ENCODE measurements at regions not wholly inside any gene's neighbourhood (a gene's known extent, or its start where the extent isn't known, plus 50 kb on each side); places are given as distances from the start of the nearest gene placed in this dataset.

- H3K27ac ChIP-seq = no peak overlapping the region
- TF ChIP-seq ZFX (IDR thresholded peaks at IDR 0.05) (no peak), CTCF (conservative IDR thresholded peaks at IDR 0.05) (no peak)
Observed at GRCh38 chr12:38502415-38502814, 185.8 kb downstream of the ALG10B start.

GRCh38 chr12:38507839-38508238, 191.3 kb downstream of the ALG10B start:
- no peak for TF ChIP-seq CTCF (conservative IDR thresholded peaks at IDR 0.05)
- TF ChIP-seq ZFX (IDR thresholded peaks at IDR 0.05) = no peak
- no peak overlapping the region for H3K27ac ChIP-seq

GRCh38 chr12:38508246-38508645, 191.7 kb downstream of the ALG10B start:
- TF ChIP-seq CTCF (conservative IDR thresholded peaks at IDR 0.05) = no peak
- TF ChIP-seq ZFX (IDR thresholded peaks at IDR 0.05) = no peak
- H3K27ac ChIP-seq = no peak overlapping the region

- TF ChIP-seq CTCF (conservative IDR thresholded peaks at IDR 0.05) = no peak
- no peak for TF ChIP-seq ZFX (IDR thresholded peaks at IDR 0.05)
- H3K27ac ChIP-seq = no peak overlapping the region
Observed at GRCh38 chr12:38515912-38516311, 199.3 kb downstream of the ALG10B start.

- H3K27ac ChIP-seq = no peak overlapping the region
Observed at GRCh38 chr12:38516418-38516817, 199.8 kb downstream of the ALG10B start.

GRCh38 chr12:38523920-38524319, 207.3 kb downstream of the ALG10B start:
- TF ChIP-seq ZFX (IDR thresholded peaks at IDR 0.05) = no peak
- TF ChIP-seq CTCF (conservative IDR thresholded peaks at IDR 0.05) = no peak
- H3K27ac ChIP-seq = no peak overlapping the region

More at GRCh38 chr12:38516418-38516817, 199.8 kb downstream of the ALG10B start:
- TF ChIP-seq CTCF (conservative IDR thresholded peaks at IDR 0.05) = no peak
- no peak for TF ChIP-seq ZFX (IDR thresholded peaks at IDR 0.05)

- no peak overlapping the region for H3K27ac ChIP-seq
- no peak for TF ChIP-seq CTCF (conservative IDR thresholded peaks at IDR 0.05)
Observed at GRCh38 chr12:38527631-38528030, 211.1 kb downstream of the ALG10B start.

All from C4-2B (cell line).